NCI-H1105 treated with DMSO at 0.1 percent for 48 hours (cell line): ENCODE measurements at regions not wholly inside any gene's neighbourhood (a gene's known extent, or its start where the extent isn't known, plus 50 kb on each side); places are given as distances from the start of the nearest gene placed in this dataset.
"Not testable (repeated sequence)": the region's sequence is repeated elsewhere in the genome, so short reads cannot be mapped to it uniquely, and the experiment has no call there.

Source experiments
- DNase-seq: peaks from one replicate; lab custom pipeline; 2025; lab: John Stamatoyannopoulos, UW

DNA sequence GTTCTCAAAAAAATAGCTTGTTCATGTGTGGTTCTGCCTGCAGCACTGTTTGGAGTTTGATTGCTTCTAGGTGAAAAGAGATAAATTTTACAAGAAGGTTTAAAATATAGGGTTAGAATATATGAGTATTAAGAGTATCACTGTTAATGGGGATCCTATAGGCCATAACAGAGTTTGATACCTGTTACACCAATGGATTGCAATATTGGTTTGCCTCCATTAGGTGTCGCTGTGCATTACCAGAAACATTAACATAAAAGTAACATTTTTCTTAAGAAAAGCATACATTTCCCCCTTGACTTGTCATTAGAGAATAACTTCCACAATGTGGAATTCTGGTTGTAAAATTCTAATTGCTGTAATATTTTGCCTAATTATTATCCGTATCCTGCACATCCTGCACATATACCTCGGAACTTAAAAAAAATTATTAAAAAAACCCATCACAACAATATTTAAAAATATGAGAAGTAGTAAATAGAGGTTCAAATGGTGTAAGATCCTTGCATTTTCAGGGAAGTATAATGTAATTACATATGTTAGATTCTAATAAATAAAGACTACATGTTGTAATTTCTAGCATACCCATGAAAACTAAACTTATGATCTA is 63.0 kb downstream of the CYP4A11 start:
- peak; percentile 38 for DNase-seq

DNA sequence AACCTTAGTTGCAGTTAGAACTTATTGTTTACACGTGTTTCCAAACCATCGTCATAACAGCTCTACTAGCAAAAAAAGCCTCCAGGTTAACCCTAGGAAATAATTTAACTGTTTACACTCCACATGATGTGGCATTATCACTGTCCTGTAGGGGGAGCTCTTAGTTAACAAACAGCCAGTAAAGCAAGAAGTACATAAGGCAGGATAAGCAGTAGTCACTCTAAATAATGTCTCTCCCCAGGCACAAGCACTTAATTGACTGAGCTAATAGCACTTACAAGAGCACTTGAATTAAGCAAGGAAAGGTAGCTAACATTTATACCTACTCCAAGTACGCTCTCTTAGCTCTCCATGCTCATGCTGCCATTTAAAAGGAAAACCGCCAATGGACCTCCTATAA is 65.2 kb downstream of the CYP4A11 start:
- DNase-seq: not testable (repeated sequence)
